ENCODE measurements at regions not wholly inside any gene's neighbourhood (a gene's known extent, or its start where the extent isn't known, plus 50 kb on each side); places are given as distances from the start of the nearest gene placed in this dataset.

GRCh38 chr13:44116562-44117332, 237.0 kb downstream of the LACC1 start:
- H3K4me1 ChIP-seq (ENCODE audit: control insufficient read depth, insufficient read depth, low read length, poor library complexity, severe bottlenecking), result no peaks in the 10 kb centered on the region
- no peaks in the 10 kb centered on the region for H3K9me3 ChIP-seq (ENCODE audit: control insufficient read depth, low read length)
- no peaks in the 10 kb centered on the region for H3K36me3 ChIP-seq (ENCODE audit: control insufficient read depth, insufficient read depth, low read length)
- no peak overlapping the region for H3K27ac ChIP-seq (ENCODE audit: insufficient read depth, low read length, poor library complexity, severe bottlenecking)
- no peak overlapping the region for H3K4me3 ChIP-seq (ENCODE audit: insufficient read depth, low read depth, low read length, poor library complexity, severe bottlenecking)
- no peaks in the 10 kb centered on the region for H3K27me3 ChIP-seq (replicated peaks; ENCODE audit: control insufficient read depth, insufficient read depth, low read length, poor library complexity, severe bottlenecking)
- DNase-seq, result no peak

- no peaks in the 10 kb centered on the region for H3K4me1 ChIP-seq (ENCODE audit: control insufficient read depth, insufficient read depth, low read length, poor library complexity, severe bottlenecking)
- no peaks in the 10 kb centered on the region for H3K27me3 ChIP-seq (replicated peaks; ENCODE audit: control insufficient read depth, insufficient read depth, low read length, poor library complexity, severe bottlenecking)
- H3K9me3 ChIP-seq (ENCODE audit: control insufficient read depth, low read length), result no peaks in the 10 kb centered on the region
- DNase-seq, result no peak
- H3K27ac ChIP-seq (ENCODE audit: insufficient read depth, low read length, poor library complexity, severe bottlenecking), result no peak overlapping the region
- no peaks in the 10 kb centered on the region for H3K36me3 ChIP-seq (ENCODE audit: control insufficient read depth, insufficient read depth, low read length)
- H3K4me3 ChIP-seq (ENCODE audit: insufficient read depth, low read depth, low read length, poor library complexity, severe bottlenecking), result no peak overlapping the region
Observed at GRCh38 chr13:44117351-44117750, 237.6 kb downstream of the LACC1 start.

DNA sequence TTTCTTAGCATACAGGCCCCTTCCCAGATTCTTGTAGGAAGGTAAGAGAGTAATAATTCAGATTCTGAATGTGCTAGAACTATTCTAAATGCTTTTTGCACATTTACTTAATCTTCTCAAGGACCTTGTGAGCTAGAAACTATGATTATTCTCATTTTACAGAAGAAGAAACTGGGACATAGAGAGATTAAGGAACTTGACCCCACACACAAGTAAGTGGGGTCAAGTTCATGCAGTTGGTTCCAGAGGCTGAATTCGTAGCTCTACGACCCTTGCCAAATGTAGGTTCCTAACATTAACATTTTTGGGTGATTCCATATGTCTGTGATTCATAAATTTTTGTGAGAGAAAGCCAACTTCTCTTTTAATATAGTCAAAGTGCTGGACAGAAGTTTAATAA, 238.1 kb downstream of the LACC1 start:
- Histone ChIP-seq H3K9me3 (ENCODE audit: control insufficient read depth, low read length) (no peaks in the 10 kb centered on the region), H3K4me3 (ENCODE audit: insufficient read depth, low read depth, low read length, poor library complexity, severe bottlenecking) (no peak overlapping the region), H3K36me3 (ENCODE audit: control insufficient read depth, insufficient read depth, low read length) (no peaks in the 10 kb centered on the region), H3K4me1 (ENCODE audit: control insufficient read depth, insufficient read depth, low read length, poor library complexity, severe bottlenecking) (no peaks in the 10 kb centered on the region), H3K27me3 (replicated peaks; ENCODE audit: control insufficient read depth, insufficient read depth, low read length, poor library complexity, severe bottlenecking) (no peaks in the 10 kb centered on the region), H3K27ac (ENCODE audit: insufficient read depth, low read length, poor library complexity, severe bottlenecking) (no peak overlapping the region)
- no peak for DNase-seq

GRCh38 chr13:44118881-44119280, 239.2 kb downstream of the LACC1 start:
- DNase-seq, result no peak
- Histone ChIP-seq H3K4me3 (ENCODE audit: insufficient read depth, low read depth, low read length, poor library complexity, severe bottlenecking) (no peak overlapping the region), H3K27me3 (replicated peaks; ENCODE audit: control insufficient read depth, insufficient read depth, low read length, poor library complexity, severe bottlenecking) (no peaks in the 10 kb centered on the region), H3K27ac (ENCODE audit: insufficient read depth, low read length, poor library complexity, severe bottlenecking) (no peak overlapping the region), H3K4me1 (ENCODE audit: control insufficient read depth, insufficient read depth, low read length, poor library complexity, severe bottlenecking) (no peaks in the 10 kb centered on the region), H3K9me3 (ENCODE audit: control insufficient read depth, low read length) (no peaks in the 10 kb centered on the region), H3K36me3 (ENCODE audit: control insufficient read depth, insufficient read depth, low read length) (no peaks in the 10 kb centered on the region)

GRCh38 chr13:44120043-44120442, 240.3 kb downstream of the LACC1 start:
- no peaks in the 10 kb centered on the region for H3K27me3 ChIP-seq (replicated peaks; ENCODE audit: control insufficient read depth, insufficient read depth, low read length, poor library complexity, severe bottlenecking)
- H3K4me1 ChIP-seq (ENCODE audit: control insufficient read depth, insufficient read depth, low read length, poor library complexity, severe bottlenecking), result no peaks in the 10 kb centered on the region
- H3K27ac ChIP-seq (ENCODE audit: insufficient read depth, low read length, poor library complexity, severe bottlenecking), result no peak overlapping the region
- H3K36me3 ChIP-seq (ENCODE audit: control insufficient read depth, insufficient read depth, low read length), result no peaks in the 10 kb centered on the region
- no peaks in the 10 kb centered on the region for H3K9me3 ChIP-seq (ENCODE audit: control insufficient read depth, low read length)
- no peak for DNase-seq
- no peak overlapping the region for H3K4me3 ChIP-seq (ENCODE audit: insufficient read depth, low read depth, low read length, poor library complexity, severe bottlenecking)

GRCh38 chr13:44120849-44121755, 241.4 kb downstream of the LACC1 start:
- Histone ChIP-seq H3K4me3 (ENCODE audit: insufficient read depth, low read depth, low read length, poor library complexity, severe bottlenecking) (no peak overlapping the region), H3K27ac (ENCODE audit: insufficient read depth, low read length, poor library complexity, severe bottlenecking) (no peak overlapping the region), H3K4me1 (ENCODE audit: control insufficient read depth, insufficient read depth, low read length, poor library complexity, severe bottlenecking) (no peaks in the 10 kb centered on the region), H3K36me3 (ENCODE audit: control insufficient read depth, insufficient read depth, low read length) (no peaks in the 10 kb centered on the region), H3K27me3 (replicated peaks; ENCODE audit: control insufficient read depth, insufficient read depth, low read length, poor library complexity, severe bottlenecking) (no peaks in the 10 kb centered on the region), H3K9me3 (ENCODE audit: control insufficient read depth, low read length) (no peaks in the 10 kb centered on the region)
- DNase-seq, result no peak

DNA sequence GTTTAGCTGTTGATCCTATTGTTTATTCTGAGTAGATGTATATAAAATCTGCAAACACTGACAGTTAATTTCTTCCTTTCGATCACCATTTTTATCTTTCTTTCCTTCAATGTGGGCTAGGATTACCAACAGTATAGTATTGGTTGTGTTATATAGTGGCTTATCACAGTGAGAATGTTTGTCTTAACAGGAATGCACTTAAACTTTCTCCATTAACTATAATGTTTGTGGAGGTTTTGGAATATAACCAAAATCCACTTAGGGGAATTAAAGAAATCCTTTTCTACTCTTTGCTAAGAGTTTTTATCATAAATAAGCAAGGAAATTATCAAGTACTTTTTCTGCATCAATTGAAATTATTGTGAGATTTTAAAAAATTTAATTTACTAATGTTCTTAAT, 244.6 kb downstream of the LACC1 start:
- DNase-seq, result no peak
- no peak overlapping the region for H3K27ac ChIP-seq (ENCODE audit: insufficient read depth, low read length, poor library complexity, severe bottlenecking)
- no peaks in the 10 kb centered on the region for H3K27me3 ChIP-seq (replicated peaks; ENCODE audit: control insufficient read depth, insufficient read depth, low read length, poor library complexity, severe bottlenecking)
- H3K4me1 ChIP-seq (ENCODE audit: control insufficient read depth, insufficient read depth, low read length, poor library complexity, severe bottlenecking), result no peaks in the 10 kb centered on the region
- H3K9me3 ChIP-seq (ENCODE audit: control insufficient read depth, low read length), result no peaks in the 10 kb centered on the region
- no peaks in the 10 kb centered on the region for H3K36me3 ChIP-seq (ENCODE audit: control insufficient read depth, insufficient read depth, low read length)
- no peak overlapping the region for H3K4me3 ChIP-seq (ENCODE audit: insufficient read depth, low read depth, low read length, poor library complexity, severe bottlenecking)

DNA sequence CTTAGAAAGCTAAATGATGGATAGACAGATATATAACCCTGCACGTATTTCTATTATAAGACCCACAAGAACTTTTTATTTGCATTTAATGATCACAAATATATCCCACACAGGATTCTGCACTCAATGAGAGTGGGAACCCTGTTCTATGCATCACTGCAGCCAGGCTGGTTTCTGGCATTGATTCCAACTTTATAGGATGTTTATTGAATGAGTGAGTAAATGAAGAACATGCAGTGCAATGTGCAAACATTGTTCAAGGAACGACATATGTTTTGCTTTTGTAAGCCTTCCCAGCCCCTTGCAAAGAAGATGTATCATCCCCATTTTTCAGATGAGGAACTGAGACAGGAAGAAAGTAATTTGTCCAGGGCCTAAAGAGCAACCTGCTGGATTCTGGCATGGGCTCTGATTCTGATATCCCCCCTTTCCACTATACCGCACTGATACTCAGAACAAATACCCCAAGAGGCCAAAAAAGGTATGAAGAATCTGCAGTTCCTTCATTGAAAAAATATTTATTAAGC, 246.3 kb downstream of the LACC1 start:
- no peak for DNase-seq
- H3K4me1 ChIP-seq (ENCODE audit: control insufficient read depth, insufficient read depth, low read length, poor library complexity, severe bottlenecking), result no peaks in the 10 kb centered on the region
- no peak overlapping the region for H3K4me3 ChIP-seq (ENCODE audit: insufficient read depth, low read depth, low read length, poor library complexity, severe bottlenecking)

GRCh38 chr13:44128552-44129001, 245.0 kb upstream of the SERP2 start:
- DNase-seq, result no peak
- Histone ChIP-seq H3K36me3 (ENCODE audit: control insufficient read depth, insufficient read depth, low read length) (no peaks in the 10 kb centered on the region), H3K27me3 (replicated peaks; ENCODE audit: control insufficient read depth, insufficient read depth, low read length, poor library complexity, severe bottlenecking) (no peaks in the 10 kb centered on the region), H3K4me1 (ENCODE audit: control insufficient read depth, insufficient read depth, low read length, poor library complexity, severe bottlenecking) (no peaks in the 10 kb centered on the region), H3K27ac (ENCODE audit: insufficient read depth, low read length, poor library complexity, severe bottlenecking) (no peak overlapping the region), H3K9me3 (ENCODE audit: control insufficient read depth, low read length) (no peaks in the 10 kb centered on the region), H3K4me3 (ENCODE audit: insufficient read depth, low read depth, low read length, poor library complexity, severe bottlenecking) (no peak overlapping the region)

More for the DNA sequence above, 246.3 kb downstream of the LACC1 start:
- Histone ChIP-seq H3K36me3 (ENCODE audit: control insufficient read depth, insufficient read depth, low read length) (no peaks in the 10 kb centered on the region), H3K27ac (ENCODE audit: insufficient read depth, low read length, poor library complexity, severe bottlenecking) (no peak overlapping the region), H3K9me3 (ENCODE audit: control insufficient read depth, low read length) (no peaks in the 10 kb centered on the region), H3K27me3 (replicated peaks; ENCODE audit: control insufficient read depth, insufficient read depth, low read length, poor library complexity, severe bottlenecking) (no peaks in the 10 kb centered on the region)

GRCh38 chr13:44129418-44129817, 244.2 kb upstream of the SERP2 start:
- DNase-seq, result no peak
- H3K36me3 ChIP-seq (ENCODE audit: control insufficient read depth, insufficient read depth, low read length), result no peaks in the 10 kb centered on the region
- H3K4me3 ChIP-seq (ENCODE audit: insufficient read depth, low read depth, low read length, poor library complexity, severe bottlenecking), result no peak overlapping the region
- no peaks in the 10 kb centered on the region for H3K9me3 ChIP-seq (ENCODE audit: control insufficient read depth, low read length)
- no peaks in the 10 kb centered on the region for H3K27me3 ChIP-seq (replicated peaks; ENCODE audit: control insufficient read depth, insufficient read depth, low read length, poor library complexity, severe bottlenecking)
- H3K4me1 ChIP-seq (ENCODE audit: control insufficient read depth, insufficient read depth, low read length, poor library complexity, severe bottlenecking), result no peaks in the 10 kb centered on the region
- no peak overlapping the region for H3K27ac ChIP-seq (ENCODE audit: insufficient read depth, low read length, poor library complexity, severe bottlenecking)
